HepG2 (cell line): ENCODE measurements at regions not wholly inside any gene's neighbourhood (a gene's known extent, or its start where the extent isn't known, plus 50 kb on each side); places are given as distances from the start of the nearest gene placed in this dataset.

Experiments
- HDAC6 ChIP-seq: fragments of 200-600 bp; sonication (generic); IDR thresholded peaks from 2 replicates; pipeline ENCODE4 v1.7.0; 2017; ENCODE audit warnings: mild to moderate bottlenecking, antibody characterized with exemption, low read length, low read depth
- MAFK ChIP-seq, 2 experiments: IDR thresholded peaks in 1 of 2; conservative IDR thresholded peaks in 1 of 2; 2 replicates each; pipeline ENCODE4 v1.6.1; 2011; ENCODE audit warnings: improper control_type of control experiment in 2 of 2, low read length in 2 of 2
- TF ChIP-seq, protein P1 (sequence below): sonication (generic); formaldehyde crosslinking; IDR thresholded peaks from 2 replicates; pipeline ENCODE4 v1.5.0; 2020; ENCODE audit warnings: mild to moderate bottlenecking, missing genetic modification reagents, moderate library complexity
- TF ChIP-seq, protein P2 (sequence below): sonication (generic); formaldehyde crosslinking; IDR thresholded peaks from 2 replicates; pipeline ENCODE4 v1.9.0; 2021; ENCODE audit warnings: missing genetic modification reagents, borderline replicate concordance
- TF ChIP-seq, protein P3 (sequence below): sonication (generic); formaldehyde crosslinking; IDR thresholded peaks from 2 replicates; pipeline ENCODE4 v1.5.0; 2020; ENCODE audit warnings: missing genetic modification reagents
- TF ChIP-seq, protein P4 (sequence below): sonication (generic); formaldehyde crosslinking; conservative IDR thresholded peaks from 2 replicates; pipeline ENCODE4 v1.8.1; 2023; ENCODE audit warnings: missing genetic modification reagents

DNA sequence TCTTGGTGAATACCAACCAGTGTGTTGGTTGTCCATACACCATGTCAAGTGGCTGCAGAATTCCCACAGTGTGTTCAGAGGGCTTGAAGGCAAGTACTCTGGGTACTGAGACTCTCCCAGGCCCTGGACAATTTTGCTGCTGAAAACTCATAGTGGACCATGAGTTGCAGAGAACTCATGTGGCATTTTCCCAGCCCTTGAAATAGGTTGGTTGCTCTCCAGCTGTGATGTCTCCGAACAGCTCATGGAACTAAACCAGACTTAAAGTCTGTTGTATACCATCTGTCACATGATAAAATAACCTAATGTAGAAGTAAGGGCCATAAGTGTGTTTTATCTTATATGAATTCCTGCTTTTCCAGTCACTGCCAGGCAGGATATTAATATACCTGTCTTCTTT is 67.8 kb downstream of the RGS2 start:
- TF ChIP-seq MAFK (conservative IDR thresholded peaks at IDR 0.05 in 1 of 2, IDR thresholded peaks at IDR 0.05 in 1 of 2; ENCODE audit: low read length in 2 of 2) (no peak), HDAC6 (no peak)
- TF ChIP-seq, protein P1, sequence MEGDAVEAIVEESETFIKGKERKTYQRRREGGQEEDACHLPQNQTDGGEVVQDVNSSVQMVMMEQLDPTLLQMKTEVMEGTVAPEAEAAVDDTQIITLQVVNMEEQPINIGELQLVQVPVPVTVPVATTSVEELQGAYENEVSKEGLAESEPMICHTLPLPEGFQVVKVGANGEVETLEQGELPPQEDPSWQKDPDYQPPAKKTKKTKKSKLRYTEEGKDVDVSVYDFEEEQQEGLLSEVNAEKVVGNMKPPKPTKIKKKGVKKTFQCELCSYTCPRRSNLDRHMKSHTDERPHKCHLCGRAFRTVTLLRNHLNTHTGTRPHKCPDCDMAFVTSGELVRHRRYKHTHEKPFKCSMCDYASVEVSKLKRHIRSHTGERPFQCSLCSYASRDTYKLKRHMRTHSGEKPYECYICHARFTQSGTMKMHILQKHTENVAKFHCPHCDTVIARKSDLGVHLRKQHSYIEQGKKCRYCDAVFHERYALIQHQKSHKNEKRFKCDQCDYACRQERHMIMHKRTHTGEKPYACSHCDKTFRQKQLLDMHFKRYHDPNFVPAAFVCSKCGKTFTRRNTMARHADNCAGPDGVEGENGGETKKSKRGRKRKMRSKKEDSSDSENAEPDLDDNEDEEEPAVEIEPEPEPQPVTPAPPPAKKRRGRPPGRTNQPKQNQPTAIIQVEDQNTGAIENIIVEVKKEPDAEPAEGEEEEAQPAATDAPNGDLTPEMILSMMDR = no peak
- TF ChIP-seq, protein P2, sequence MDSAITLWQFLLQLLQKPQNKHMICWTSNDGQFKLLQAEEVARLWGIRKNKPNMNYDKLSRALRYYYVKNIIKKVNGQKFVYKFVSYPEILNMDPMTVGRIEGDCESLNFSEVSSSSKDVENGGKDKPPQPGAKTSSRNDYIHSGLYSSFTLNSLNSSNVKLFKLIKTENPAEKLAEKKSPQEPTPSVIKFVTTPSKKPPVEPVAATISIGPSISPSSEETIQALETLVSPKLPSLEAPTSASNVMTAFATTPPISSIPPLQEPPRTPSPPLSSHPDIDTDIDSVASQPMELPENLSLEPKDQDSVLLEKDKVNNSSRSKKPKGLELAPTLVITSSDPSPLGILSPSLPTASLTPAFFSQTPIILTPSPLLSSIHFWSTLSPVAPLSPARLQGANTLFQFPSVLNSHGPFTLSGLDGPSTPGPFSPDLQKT (CRISPR knock-in tag) = no peak
- TF ChIP-seq, protein P3, sequence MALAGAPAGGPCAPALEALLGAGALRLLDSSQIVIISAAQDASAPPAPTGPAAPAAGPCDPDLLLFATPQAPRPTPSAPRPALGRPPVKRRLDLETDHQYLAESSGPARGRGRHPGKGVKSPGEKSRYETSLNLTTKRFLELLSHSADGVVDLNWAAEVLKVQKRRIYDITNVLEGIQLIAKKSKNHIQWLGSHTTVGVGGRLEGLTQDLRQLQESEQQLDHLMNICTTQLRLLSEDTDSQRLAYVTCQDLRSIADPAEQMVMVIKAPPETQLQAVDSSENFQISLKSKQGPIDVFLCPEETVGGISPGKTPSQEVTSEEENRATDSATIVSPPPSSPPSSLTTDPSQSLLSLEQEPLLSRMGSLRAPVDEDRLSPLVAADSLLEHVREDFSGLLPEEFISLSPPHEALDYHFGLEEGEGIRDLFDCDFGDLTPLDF (CRISPR knock-in tag) = no peak
- TF ChIP-seq, protein P4, sequence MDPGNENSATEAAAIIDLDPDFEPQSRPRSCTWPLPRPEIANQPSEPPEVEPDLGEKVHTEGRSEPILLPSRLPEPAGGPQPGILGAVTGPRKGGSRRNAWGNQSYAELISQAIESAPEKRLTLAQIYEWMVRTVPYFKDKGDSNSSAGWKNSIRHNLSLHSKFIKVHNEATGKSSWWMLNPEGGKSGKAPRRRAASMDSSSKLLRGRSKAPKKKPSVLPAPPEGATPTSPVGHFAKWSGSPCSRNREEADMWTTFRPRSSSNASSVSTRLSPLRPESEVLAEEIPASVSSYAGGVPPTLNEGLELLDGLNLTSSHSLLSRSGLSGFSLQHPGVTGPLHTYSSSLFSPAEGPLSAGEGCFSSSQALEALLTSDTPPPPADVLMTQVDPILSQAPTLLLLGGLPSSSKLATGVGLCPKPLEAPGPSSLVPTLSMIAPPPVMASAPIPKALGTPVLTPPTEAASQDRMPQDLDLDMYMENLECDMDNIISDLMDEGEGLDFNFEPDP (CRISPR knock-in tag) = no peak
